GM21367 (cell line): ENCODE measurements at regions not wholly inside any gene's neighbourhood (a gene's known extent, or its start where the extent isn't known, plus 50 kb on each side); places are given as distances from the start of the nearest gene placed in this dataset.

Experiments
- ATAC-seq: cut with Tn5 transposase; IDR thresholded peaks from one replicate; pipeline ENCODE4 v1.9.1; 2021; ENCODE audit not compliant: unreplicated experiment

DNA sequence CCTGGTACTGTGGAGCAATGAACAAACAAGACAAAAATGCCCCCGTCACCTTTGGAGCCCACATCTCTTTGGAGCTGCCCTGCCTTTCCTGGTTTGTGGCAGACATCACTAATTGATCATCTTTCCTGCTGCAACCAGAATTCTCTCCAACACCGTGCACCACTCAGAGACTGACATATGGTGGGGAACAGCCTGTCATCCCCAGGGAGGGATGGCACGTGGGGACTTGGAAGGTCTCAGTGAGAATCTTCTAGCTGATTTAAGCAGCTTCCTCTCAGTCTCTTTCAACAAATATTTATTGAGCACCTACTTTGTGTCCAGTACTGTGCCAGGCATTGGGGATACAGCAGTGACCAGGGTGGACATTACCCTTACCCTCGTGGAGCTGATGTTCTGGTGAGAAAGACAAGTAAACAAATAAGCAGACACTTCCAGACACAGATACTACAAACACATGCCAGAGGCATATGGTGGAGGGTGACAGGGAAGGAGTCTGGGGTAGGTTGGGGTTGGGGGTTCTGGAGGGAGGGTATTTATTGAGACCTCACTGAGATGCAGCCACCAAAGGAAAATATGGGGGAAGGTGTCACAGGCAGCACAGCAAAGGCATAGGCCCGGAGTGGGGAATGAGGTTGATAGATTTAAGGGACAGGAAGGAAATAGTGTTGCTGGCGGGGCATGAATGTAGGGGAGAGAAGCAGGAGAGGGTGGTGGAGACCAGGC is 82.3 kb downstream of the CEBPB start:
- no peak for ATAC-seq

DNA sequence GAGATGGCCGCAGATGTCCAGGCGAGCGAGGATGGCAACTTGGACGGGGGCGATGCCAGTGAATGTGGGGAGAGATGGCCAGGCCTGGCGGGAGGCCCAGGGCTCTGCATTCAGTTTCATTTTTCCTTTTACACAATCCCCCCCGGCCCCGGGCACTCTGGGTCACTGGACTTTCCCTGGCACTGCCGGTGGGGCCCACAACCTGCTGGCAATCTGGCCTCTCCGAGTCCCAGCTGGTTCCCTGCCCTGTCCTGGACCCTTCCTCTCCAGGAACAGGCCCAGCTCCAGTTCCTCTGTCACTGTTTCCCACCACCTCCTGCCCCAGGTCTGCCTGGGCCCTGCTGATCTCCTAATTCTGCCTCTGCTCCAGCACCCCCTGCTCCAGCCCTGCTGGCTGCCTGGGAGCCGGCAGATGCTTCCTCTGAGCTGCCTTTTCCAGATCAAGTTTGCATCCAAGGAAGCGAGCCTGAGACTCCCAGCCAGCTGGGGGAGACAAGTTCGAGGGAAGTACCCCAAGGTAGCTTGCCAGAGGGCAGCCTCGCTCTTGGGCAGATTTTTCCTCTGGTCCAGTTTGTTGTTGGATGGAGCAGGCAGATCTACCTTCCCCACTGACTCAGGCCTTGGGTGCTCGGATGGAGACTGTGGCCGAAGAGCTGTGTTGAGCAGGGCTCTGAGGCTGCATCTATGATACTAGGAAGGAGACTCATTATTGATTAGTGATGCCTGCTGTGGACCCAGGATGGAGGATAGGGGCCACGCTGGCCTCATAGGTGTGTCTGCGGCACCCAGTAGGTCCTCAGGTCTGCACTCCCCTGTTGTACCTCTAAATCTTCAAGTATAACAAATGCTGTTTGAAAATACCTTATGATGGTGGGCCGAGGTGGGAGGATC is 83.2 kb downstream of the CEBPB start:
- no peak for ATAC-seq

DNA sequence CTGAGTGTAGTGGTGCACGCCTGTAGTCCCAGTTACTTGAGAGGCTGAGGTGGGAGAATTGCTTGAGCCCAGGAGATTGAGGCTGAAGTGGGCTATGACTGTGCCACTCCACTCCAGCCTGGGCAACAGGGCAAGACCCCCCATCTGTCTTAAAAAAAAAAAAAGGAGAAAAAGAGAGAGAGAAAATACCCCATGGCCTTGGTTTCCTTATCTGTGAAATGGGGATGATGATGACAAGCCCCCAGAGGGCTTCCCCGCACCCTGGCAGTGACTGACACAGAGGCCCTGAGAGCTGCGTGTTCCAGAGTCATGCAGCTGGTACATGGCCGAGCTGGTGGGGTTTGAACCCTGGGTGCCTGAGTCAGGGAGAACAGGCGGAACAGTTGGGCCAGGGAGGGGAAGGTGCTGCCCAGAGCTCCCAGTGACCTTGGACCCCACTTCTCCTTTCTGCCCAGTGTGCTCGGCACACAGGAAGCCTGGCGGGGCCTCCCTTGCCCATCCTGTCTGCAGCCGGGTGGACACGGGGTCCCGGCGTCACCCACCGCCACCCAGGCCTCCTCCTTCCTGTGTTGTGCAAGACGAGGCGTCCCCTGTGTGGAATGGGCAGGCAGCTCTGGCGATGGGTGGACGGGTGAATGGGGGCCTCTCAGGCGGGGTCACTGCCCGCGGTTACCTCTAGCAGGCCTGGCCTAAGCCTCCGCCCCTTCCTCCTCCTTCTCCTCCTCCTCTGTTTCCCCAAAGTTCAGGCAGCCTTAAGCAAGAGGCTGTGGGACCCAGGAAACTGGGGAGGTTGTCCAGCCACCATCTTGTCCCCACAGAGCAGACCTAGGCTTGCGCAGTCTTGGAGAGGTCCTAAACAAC is 84.2 kb downstream of the CEBPB start:
- no peak for ATAC-seq

DNA sequence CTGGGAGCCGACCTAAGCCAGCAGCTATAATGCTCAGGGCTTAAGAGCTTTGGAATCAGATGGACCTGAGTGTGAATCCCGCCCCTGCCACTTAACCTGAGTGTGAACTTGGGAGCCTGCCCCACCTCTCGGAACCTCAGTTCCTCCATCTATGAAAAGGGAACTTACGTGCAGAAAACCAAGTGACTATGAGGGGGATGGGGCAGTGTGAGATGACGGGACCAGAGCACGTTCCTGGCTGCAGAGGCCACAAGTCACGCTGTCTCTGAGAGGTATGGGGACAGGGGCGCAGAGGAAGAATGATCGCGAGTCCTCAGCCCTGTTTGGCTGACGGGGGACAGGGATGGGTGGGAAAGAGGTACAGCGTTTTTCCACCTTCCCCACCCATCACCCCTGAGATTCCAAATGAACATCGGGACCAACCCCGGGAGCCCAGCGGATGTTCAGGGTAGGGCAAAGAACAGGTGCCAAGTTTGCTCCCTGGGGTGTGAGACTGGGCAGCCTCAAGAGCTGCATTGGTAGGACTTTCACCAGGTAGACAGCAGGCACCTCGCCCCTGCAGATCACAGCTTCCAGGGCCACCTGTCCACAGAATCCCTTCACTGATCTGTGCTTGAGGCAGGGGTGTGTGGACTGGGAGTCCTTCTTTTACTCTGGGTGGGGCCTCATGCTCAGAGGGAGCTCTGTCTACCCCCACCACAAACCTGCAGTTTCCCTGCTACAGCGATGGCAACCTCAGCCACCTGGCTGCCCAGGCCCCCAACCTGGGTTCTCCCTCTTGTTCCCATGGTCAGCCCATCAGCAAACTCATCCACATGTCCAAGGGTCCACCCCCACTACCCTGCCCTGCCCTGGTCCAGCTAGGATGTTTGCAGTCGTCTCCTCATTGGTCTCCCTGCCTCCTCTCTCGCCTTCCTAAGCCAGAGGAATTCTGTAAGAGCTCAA is 85.8 kb downstream of the CEBPB start:
- ATAC-seq = no peak

DNA sequence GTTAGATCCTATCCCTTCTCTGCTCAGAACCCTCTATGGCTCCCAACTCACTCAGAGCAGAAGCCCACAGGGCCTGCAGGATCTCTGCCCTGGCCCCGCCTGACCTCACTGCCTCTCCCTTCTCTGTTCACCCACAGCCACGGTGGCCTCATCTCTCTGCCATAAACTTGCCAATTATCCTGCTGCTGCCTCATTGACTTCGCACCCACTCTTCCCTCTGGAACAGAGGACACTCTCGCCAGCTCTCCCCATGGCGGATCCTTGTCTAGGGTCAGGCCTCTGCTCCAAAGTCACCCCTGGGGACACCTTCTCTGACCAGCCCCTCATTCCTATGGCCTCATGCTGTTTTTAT is 86.4 kb downstream of the CEBPB start:
- ATAC-seq = no peak

- ATAC-seq = no peak
Measured at GRCh38 chr20:50277460-50278376, 87.1 kb downstream of the CEBPB start.

GRCh38 chr20:50278377-50278683 is 87.7 kb downstream of the CEBPB start:
- ATAC-seq = no peak

- no peak for ATAC-seq
Measured at GRCh38 chr20:50278684-50279531, 88.3 kb downstream of the CEBPB start.

DNA sequence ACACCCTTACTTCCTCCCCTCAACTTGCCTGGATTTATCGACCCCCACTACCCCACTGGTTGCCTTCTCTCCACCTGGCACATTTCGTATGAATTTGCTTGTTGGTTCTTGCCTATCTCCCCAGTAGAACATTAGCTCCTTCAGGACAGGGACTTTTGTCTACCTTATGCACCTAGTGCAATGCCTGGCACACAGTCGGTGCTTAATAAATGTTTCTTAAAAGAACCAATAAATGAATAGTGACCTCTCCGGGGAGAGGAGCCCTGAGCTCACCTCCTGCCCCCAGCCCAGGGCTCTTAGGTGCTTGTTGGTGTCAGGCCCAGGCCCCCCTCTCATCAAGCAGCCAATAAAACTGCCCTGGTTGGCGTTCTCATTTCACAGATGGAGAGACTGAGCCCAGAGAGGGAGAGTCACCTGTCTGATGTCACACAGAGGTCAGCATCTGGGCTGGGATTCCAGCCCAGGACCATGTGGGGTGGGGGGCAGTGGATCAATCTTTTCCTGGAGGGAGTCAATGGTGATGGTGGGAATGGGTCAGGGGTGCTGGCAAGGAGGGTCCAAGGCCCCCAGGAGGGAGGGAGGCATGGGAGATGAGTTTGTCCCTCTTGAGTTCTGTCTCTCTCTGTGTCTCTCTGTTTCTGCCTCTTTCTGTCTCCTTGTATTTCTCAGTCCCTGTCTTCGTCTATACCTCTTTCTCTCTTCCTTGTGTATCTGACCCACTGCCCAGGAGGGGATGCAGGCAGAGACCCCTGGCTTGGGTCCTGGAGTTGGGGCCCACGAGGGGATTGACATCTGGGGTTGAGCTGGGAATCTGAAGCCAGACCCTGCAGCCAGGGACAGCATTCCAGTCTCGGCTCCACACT is 89.6 kb downstream of the CEBPB start:
- ATAC-seq = no peak

DNA sequence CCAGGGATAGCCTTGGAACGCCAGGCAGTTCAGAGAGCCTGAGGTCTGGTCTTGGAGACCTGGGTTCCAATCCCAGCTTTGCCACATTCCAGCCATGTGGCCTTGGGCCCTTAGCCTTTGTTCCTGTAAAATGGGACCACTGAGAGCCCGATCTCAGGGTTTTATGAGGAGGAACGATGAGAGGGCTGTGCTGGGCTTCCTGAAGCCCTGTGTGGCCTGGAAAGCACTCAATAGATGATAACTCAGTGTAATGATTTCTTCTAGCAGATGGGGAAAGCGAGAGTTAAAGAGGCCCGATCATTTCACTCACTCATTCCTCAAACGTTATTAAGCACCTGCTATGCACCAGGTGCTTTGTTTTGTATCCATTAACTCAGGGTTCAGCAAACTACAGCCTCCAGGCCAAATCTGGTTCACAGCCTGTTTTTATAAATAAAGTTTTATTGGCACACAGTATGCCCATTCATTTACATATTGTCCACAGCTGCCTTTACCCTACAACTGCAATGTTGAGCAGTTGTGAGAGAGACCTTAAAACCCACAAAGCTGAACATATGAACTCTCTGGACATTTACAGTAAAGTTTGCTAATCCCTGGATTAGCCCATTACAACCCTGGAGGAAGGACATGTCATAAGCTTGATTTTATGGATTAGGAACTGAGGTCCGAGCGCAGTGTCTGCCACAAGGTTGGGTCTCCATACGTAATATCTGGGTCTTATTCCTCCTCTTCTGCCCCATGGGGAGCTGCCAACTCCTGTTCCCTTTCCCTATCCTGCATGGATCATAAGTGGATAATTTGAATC is 90.4 kb downstream of the CEBPB start:
- ATAC-seq = no peak

DNA sequence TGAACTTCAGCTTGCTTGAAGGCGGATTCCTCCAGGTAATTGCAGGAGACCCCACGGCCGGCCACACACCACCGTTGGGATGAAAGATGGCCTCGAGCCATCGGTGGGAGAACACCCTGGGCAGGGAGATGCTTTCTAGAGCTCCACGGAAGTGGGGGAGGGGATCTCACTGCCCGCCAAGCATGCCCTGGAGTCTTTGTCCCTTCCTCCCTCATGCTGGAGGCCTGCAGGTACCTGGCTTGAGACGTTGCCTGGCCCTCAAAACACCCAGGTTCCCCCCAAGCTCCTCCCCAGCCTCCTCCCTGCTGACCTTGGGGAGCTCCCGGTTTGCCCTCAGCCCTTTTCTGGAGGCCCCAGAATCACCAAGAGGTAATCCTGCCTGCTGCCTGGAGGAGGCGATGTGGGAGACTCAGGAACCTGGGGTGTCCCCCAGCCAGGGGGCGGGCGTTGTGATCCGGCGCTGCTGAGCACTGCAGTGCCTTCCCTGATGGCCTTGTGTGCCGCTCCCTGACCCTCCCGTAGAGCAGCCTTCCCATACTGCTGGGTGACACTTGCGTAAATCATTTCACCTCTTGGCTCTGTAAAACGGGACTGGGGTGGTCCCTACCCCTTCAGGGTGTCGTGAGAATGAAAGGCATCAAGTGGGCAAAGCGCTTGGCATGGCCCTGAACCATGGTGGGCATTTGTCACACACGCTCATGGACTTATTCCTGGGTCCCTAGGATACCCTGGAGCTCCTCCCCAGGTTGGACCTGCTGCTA is 91.4 kb downstream of the CEBPB start:
- no peak for ATAC-seq

- ATAC-seq = no peak
Measured at GRCh38 chr20:50282592-50283241, 92.1 kb downstream of the CEBPB start.

DNA sequence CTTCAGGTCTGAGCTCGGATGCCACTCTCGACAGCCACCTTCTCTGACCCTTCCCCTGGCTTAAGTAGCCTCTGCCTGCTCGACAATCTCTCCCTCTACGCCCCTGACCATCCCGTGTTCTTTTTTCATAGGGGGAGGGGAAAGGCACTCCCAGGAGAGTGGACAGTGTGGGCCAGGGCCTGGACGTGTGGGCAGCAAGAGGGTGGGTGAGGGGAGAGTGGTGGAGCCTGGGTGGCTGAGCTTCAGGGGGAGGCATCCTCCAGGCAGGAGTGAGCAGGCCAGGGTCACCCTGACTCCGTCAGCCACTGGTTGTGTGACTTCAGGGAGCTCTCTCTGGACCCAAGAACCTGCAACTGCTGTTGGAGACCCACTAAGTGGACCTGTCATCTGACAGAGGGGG is 92.7 kb downstream of the CEBPB start:
- no peak for ATAC-seq

DNA sequence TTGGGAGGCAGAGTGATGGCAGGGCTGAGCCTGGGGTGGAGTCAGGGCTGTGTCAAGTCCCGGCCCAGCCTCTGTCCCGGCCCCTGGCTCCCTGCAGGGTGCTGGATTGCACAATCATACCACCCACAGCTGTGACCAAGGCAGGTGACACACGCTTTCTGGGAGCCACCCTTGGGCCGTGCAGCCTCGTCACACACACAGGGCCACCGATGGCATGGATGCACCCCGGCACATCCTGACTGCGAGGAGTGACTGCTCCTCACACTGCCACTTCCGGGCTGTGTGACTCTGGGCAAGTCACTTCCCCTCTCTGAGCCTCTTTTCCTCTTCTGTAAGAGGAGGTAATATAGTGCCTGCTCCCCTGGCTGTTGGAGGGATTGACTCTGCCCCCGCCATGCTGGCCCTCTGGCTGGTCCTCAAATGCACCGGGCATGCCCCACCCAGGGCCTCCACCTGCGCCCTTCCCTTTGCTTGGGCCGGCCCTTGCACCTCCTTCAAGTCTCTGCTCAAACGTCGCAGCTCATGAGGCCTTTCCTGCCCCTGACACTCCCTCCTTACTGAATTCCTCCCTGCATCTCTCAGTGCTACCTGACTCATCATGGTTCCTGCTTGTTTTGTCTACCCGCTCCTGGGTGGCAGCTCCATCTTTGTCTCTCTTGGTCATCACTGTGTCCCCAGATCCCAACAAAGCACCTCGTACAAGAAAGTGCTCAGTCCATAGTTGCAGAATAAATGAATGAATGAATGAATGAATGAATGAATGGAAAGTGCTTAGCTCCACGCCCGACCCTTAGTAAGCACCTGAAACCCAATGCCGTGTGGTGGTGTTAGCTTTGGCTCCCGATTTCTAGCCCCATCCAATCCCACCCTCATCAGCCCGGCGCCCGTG is 93.5 kb downstream of the CEBPB start:
- ATAC-seq = no peak
